ENCODE measurements at regions not wholly inside any gene's neighbourhood (a gene's known extent, or its start where the extent isn't known, plus 50 kb on each side); places are given as distances from the start of the nearest gene placed in this dataset.

GRCh38 chr21:38925923-38926322 lies 120.2 kb downstream of the ETS2 start:
- TF ChIP-seq CTCF (conservative IDR thresholded peaks at IDR 0.05; ENCODE audit: low read depth, low read length): no peak
- no peak for TF ChIP-seq EZH2 (IDR thresholded peaks at IDR 0.05; ENCODE audit: low read length, unreplicated experiment)
- TF ChIP-seq EZH2phosphoT487 (IDR thresholded peaks at IDR 0.05; ENCODE audit: borderline replicate concordance, low read length): no peak
